Mononuclear cell (primary cell): ENCODE measurements at regions not wholly inside any gene's neighbourhood (a gene's known extent, or its start where the extent isn't known, plus 50 kb on each side); places are given as distances from the start of the nearest gene placed in this dataset.

ENCODE experiments used
- H3K27me3 ChIP-seq: 2 replicates; pipeline ENCODE4 v1.6.0; 2011; ENCODE audit warnings: low read length, control low read depth; ENCODE audit not compliant: insufficient read depth
- H3K4me1 ChIP-seq: 2 replicates; pipeline ENCODE4 v1.5.1; 2011; ENCODE audit warnings: mild to moderate bottlenecking, low read length, control low read depth; ENCODE audit not compliant: insufficient read depth
- H3K4me3 ChIP-seq: 2 replicates; pipeline ENCODE4 v1.5.1; 2011; ENCODE audit warnings: mild to moderate bottlenecking, low read length, moderate library complexity
- H3K9me3 ChIP-seq: 2 replicates; pipeline ENCODE4 v1.5.1; 2011; ENCODE audit warnings: low read depth, mild to moderate bottlenecking, control low read depth, low read length

GRCh38 chr16:17866996-17867395 lies 396.2 kb upstream of the XYLT1 start:
- no peaks in the 10 kb centered on the region for H3K27me3 ChIP-seq
- H3K4me3 ChIP-seq = no peak overlapping the region
- no peaks in the 10 kb centered on the region for H3K9me3 ChIP-seq
- no peaks in the 10 kb centered on the region for H3K4me1 ChIP-seq

GRCh38 chr16:17861981-17862479 lies 391.3 kb upstream of the XYLT1 start:
- H3K27me3 ChIP-seq = no peaks in the 10 kb centered on the region
- no peak overlapping the region for H3K4me3 ChIP-seq
- H3K4me1 ChIP-seq = no peaks in the 10 kb centered on the region
- H3K9me3 ChIP-seq = no peaks in the 10 kb centered on the region

- H3K27me3 ChIP-seq = no peaks in the 10 kb centered on the region
These were observed 387.3 kb upstream of the XYLT1 start for GRCh38 chr16:17858061-17858460.

GRCh38 chr16:17853958-17854357 lies 383.2 kb upstream of the XYLT1 start:
- H3K4me1 ChIP-seq = no peaks in the 10 kb centered on the region
- no peaks in the 10 kb centered on the region for H3K9me3 ChIP-seq
- H3K4me3 ChIP-seq = no peak overlapping the region
- H3K27me3 ChIP-seq = no peaks in the 10 kb centered on the region

More at GRCh38 chr16:17858061-17858460, 387.3 kb upstream of the XYLT1 start:
- Histone ChIP-seq H3K4me1 (no peaks in the 10 kb centered on the region), H3K9me3 (no peaks in the 10 kb centered on the region), H3K4me3 (no peak overlapping the region)

GRCh38 chr16:17852977-17853702 lies 382.4 kb upstream of the XYLT1 start:
- Histone ChIP-seq H3K9me3 (no peaks in the 10 kb centered on the region), H3K4me3 (no peak overlapping the region), H3K4me1 (no peaks in the 10 kb centered on the region), H3K27me3 (no peaks in the 10 kb centered on the region)

GRCh38 chr16:17850581-17851250 lies 380.0 kb upstream of the XYLT1 start:
- H3K9me3 ChIP-seq = no peaks in the 10 kb centered on the region
- no peak overlapping the region for H3K4me3 ChIP-seq
- no peaks in the 10 kb centered on the region for H3K27me3 ChIP-seq
- no peaks in the 10 kb centered on the region for H3K4me1 ChIP-seq

GRCh38 chr16:17847234-17847795 lies 376.6 kb upstream of the XYLT1 start:
- Histone ChIP-seq H3K4me1 (no peaks in the 10 kb centered on the region), H3K4me3 (no peak overlapping the region), H3K27me3 (no peaks in the 10 kb centered on the region), H3K9me3 (no peaks in the 10 kb centered on the region)

GRCh38 chr16:17846030-17846429 lies 375.3 kb upstream of the XYLT1 start:
- no peaks in the 10 kb centered on the region for H3K4me1 ChIP-seq
- H3K27me3 ChIP-seq = no peaks in the 10 kb centered on the region
- H3K4me3 ChIP-seq = no peak overlapping the region
- H3K9me3 ChIP-seq = no peaks in the 10 kb centered on the region

- Histone ChIP-seq H3K4me1 (no peaks in the 10 kb centered on the region), H3K9me3 (no peaks in the 10 kb centered on the region), H3K4me3 (no peak overlapping the region), H3K27me3 (no peaks in the 10 kb centered on the region)
These were observed 374.3 kb upstream of the XYLT1 start for GRCh38 chr16:17845031-17845430.

- Histone ChIP-seq H3K9me3 (no peaks in the 10 kb centered on the region), H3K27me3 (no peaks in the 10 kb centered on the region), H3K4me1 (no peaks in the 10 kb centered on the region), H3K4me3 (no peak overlapping the region)
These were observed 373.1 kb upstream of the XYLT1 start for GRCh38 chr16:17843905-17844304.

GRCh38 chr16:17839907-17840306 lies 369.1 kb upstream of the XYLT1 start:
- Histone ChIP-seq H3K9me3 (no peaks in the 10 kb centered on the region), H3K4me3 (no peak overlapping the region), H3K4me1 (no peaks in the 10 kb centered on the region), H3K27me3 (no peaks in the 10 kb centered on the region)

GRCh38 chr16:17839272-17839671 lies 368.5 kb upstream of the XYLT1 start:
- H3K4me3 ChIP-seq = no peak overlapping the region
- H3K9me3 ChIP-seq = no peaks in the 10 kb centered on the region
- no peaks in the 10 kb centered on the region for H3K27me3 ChIP-seq
- no peaks in the 10 kb centered on the region for H3K4me1 ChIP-seq

- H3K27me3 ChIP-seq = no peaks in the 10 kb centered on the region
- no peaks in the 10 kb centered on the region for H3K9me3 ChIP-seq
- H3K4me1 ChIP-seq = no peaks in the 10 kb centered on the region
- H3K4me3 ChIP-seq = no peak overlapping the region
These were observed 366.3 kb upstream of the XYLT1 start for GRCh38 chr16:17836868-17837602.

GRCh38 chr16:17835118-17835876 lies 364.5 kb upstream of the XYLT1 start:
- Histone ChIP-seq H3K4me1 (no peaks in the 10 kb centered on the region), H3K4me3 (no peak overlapping the region), H3K27me3 (no peaks in the 10 kb centered on the region), H3K9me3 (no peaks in the 10 kb centered on the region)
